Activated CD4-positive, alpha-beta T cell treated with anti-CD3 and anti-CD28 coated beads, Interleukin-10, Interleukin-2, amounts not matched to agents 100 ng/mL and 50 ng/mL, durations not matched to agents 16 hours and 8 hours (primary cell): ENCODE measurements at regions not wholly inside any gene's neighbourhood (a gene's known extent, or its start where the extent isn't known, plus 50 kb on each side); places are given as distances from the start of the nearest gene placed in this dataset.
"Not testable (repeated sequence)": the region's sequence is repeated elsewhere in the genome, so short reads cannot be mapped to it uniquely, and the experiment has no call there.

Experiments
- DNase-seq: peaks from one replicate; pipeline ENCODE4 v3.0.0-alpha.2; 2020

- DNase-seq, result no peak
Measured at GRCh38 chr2:156955701-156956100, 301.8 kb upstream of the GALNT5 start.

DNA sequence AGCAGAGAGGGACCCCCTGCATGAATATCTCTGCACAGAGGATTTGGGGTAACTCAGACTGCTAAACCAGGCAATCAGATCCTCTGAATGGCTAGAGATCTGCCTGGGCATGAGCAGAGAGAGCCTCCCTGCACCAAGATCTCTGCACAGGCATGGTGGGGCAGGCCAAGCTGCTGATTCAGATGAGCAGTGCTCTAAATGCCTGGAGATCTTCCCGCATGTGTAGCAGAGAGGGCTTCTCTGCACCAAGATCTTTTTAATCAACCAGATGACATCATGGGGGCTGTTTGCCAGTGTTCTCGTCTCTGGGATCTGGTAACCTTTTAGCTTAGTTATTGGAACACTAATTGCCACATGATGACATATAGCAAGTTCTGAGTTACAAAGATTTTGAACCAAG is 301.3 kb upstream of the GALNT5 start:
- DNase-seq, result no peak

DNA sequence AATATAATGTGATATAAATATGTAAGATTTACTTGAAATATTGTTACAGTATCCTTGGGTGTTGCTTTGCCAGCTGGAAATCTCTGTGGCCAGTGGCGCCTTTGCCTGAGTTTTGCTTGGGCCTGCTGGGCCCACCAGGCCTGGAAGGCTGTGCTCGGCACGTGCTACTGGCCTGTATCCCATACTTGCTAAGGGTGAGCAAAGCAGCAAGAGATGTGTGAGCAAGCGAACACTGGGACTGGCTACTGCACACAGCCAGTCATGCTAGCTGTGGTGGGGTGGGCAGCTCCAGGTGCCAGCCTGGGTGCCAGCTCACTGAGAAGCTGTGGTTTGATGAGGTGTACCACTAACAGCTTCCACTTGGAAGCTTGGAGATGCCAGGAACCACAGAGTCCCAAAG is 299.1 kb upstream of the GALNT5 start:
- no peak for DNase-seq

DNA sequence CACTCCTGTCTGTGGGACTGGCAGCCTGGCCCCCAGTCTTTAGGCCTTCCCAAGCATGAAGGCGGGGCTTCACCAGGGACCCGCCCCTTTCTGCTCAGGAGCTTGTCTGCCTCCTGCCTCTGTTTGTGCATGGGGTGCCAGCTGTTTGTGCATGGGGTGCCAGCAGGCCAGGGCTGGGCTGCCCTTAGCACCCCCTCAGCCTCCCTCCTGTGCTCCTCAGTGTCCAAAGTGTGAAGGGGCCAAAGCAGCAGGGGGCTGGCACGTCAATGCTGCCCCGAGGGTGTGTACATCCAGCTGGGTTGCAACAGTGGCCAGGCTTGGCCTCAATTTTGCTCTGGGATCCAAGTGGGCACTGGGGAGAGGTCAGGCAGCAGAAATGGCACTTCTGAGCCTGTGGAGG is 298.0 kb upstream of the GALNT5 start:
- no peak for DNase-seq

GRCh38 chr2:156982615-156983014 is 274.9 kb upstream of the GALNT5 start:
- no peak for DNase-seq

DNA sequence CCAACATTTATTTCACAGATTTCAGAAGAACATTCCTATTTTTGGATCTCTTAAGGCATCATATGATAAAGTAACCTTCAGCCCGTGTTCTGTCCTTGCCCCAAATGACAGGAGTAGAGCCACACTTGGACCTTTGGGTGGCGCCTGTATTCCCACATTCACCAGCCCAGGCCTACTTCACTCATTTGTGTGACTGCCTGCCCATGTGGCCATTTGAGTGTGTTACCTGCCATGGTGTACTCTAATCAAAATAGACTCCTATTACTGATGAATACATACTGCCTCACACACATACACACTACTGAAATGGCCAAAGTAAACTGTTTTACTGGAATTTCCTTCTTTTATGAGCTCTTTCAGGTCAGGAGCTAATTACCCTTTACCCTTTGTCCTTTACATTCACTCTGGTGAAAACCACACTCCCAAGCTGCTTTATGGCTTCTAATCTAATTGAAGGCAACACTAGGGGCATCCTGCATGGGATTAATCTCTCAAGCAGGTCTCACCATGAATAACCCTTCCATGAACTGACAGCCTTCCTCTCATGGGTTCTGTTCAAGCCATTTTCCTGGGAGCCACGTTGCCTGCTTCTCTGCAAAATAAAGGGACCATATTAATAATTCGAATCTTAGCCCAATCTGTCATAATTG is 271.0 kb upstream of the GALNT5 start:
- DNase-seq, result no peak

DNA sequence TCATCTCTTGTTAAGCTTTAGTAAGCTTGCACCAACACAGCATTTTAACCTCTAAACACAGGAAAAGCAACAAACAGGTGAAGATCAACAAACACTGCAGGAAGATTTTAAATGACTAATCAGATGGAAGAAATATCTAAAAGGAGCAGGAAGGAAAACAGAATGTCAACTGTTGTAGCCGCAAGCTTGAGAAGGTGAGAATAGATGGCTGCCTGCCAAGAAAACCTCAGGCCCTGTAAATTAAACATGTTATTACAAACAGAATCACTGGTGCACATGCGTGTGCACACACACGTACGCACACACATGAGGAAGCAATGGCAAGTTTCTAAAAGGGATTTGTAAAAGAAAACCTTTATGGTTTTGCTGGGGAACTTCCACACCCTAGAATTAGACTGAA is 257.8 kb upstream of the GALNT5 start:
- no peak for DNase-seq

DNA sequence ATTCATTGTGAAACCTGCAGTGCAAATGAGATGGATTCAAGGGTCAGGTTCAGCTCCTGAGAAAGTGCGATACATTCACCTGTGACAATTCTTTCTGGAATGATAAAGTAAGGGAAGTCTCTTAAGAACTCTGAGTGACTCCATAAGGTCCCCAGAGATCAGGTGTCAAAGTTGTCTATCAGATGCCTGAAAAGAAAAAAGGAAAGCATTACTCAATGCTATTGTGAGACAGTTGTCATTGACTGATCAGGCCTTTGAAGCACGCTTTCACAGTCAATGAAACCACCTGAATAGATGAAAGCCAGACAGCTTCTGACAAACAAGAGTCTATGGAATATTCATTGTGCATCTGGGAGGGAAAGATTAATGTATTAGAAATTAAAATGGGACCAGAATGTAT is 252.7 kb upstream of the GALNT5 start:
- no peak for DNase-seq

GRCh38 chr2:157015015-157015575 is 242.4 kb upstream of the GALNT5 start:
- DNase-seq, result no peak

DNA sequence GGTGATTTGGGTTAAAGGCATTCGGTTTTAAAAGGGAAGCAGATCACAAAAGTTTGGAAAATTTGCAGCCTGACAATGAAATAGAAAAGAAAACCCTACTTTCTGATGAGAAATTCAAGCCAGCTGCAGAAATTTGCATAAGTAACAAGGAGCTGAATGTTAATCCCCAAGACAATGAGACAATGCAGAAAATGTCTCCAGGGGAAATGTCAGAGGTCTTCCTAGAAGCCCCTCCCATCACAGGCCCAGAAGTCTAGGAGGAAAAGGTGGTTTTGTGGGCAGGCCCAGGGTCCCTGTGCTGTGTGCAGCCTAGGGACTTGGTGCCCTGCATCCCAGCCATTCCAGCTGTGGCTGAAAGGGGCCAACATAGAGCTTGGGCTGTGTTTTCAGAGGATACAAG is 234.2 kb upstream of the GALNT5 start:
- DNase-seq, result not testable (repeated sequence)

DNA sequence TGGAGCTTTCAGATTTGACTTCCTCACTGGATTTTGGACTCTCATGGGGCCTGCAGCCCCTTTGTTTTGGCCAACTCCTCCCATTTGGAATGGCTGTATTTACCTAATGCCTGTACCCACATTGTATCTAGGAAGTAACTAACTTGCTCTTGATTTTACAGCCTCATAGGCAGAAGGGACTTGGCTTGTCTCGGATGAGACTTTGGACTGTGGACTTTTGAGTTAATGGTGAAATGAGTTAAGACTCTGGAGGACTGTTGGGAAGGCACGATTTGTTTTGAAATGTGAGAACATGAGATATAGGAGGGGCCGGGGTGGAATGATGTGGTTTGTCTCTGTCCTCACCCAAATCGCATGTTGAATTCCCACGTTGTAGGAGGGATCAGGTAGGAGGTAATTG is 233.4 kb upstream of the GALNT5 start:
- DNase-seq, result no peak

DNA sequence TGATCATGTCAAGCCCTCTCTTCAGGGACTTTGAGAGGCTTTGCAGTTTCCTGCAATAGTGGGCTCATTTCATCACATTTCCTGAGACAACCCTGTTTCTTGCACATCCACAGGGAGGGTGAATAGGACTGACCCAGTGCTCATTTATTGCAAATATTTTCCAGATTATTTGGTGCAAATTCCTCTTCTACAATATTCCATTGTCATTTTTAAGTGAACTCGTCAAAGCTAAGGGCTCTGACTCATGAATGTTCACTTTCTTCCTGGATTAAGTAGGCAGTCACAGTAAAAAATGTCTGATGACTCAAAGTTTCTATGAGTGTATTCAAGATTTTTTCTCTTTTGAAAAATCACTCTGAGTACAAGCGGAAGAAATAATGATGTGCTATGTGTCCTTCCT is 225.5 kb upstream of the GALNT5 start:
- DNase-seq, result no peak

DNA sequence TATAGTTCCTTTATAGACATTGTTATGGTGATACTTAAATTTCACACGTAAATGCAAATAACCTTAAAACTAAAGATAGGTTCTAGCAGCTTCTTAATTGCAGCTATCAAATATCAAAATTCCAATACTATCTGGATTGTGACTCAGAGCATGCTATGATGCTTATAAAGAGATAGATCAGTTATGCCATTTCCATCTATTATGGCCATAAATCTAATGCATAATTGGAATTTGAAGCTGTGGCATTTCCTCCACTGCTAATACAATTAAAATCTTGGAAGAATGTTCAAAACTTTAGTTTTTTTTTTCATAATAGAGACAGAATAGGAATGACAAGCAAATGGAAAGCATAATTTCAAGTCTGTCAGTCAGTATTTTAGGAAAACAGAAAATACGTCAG is 220.8 kb upstream of the GALNT5 start:
- no peak for DNase-seq

GRCh38 chr2:157043786-157044185 is 213.7 kb upstream of the GALNT5 start:
- no peak for DNase-seq

GRCh38 chr2:157046396-157046795 is 211.1 kb upstream of the GALNT5 start:
- no peak for DNase-seq

DNA sequence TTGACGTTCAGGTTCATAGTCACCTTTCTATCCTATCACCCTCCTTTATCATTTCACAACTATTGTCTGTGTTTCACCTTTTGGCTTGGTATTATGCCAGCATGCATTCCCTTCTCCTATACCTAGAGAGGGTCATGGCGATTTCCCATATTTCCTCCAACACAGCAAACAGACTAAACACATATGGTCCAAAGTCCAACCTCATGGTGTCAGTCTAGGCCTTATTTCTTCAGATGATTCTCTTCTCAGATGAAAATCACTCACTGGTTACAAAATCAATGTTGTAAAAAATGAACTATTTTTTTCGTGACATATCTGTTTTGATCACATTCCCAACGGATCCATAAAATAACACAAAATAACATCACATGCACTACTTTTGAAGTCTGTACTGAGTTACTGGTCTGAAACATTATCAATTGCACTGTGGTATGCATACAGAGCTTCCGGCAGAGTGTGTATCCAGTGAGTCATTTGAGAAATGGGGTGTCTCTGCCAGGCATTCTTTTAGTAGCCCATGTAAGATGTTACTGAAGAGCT is 204.8 kb upstream of the GALNT5 start:
- no peak for DNase-seq

DNA sequence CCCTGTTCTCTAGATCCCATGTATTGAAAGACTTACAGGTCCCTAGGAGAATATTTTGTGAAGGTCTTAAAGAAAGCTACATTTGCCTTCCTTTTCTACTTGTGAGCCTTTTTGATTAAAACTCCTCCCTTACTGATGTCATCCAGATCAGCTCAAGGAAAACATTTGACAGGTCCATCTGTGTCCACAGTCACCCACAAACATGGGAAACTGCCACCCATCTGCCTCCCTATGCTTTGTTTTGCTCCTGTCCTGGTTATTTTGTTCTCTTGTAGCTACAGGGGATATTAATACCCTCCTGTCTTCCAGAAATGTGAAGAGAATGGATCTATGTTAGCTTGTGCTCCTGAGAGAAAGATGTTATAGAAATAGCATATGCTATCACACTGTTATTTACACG is 203.6 kb upstream of the GALNT5 start:
- DNase-seq, result no peak

DNA sequence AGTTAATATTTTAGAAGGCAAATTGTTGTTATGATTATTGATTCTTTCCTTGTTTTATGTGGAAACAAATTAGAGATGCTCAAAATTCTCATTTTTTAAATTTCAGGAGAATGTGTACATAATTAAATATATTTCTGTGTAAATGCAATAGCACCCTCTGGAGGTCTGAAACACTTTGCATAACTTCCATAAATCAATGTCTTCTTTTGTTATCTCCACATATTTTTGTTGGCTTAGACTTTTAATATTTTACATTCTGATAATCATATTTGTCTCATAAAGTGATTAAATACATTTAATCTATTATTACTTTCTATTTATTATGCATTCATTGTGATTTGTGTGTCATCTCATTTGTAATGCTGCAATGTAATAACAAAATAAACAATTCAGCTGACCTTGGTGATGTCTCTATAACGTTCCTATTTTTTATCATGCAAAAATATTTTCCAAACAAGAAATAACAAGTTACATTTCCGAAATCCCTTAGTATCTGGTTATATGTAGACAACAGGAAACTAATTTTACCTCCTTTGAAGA is 201.8 kb upstream of the GALNT5 start:
- DNase-seq, result no peak

DNA sequence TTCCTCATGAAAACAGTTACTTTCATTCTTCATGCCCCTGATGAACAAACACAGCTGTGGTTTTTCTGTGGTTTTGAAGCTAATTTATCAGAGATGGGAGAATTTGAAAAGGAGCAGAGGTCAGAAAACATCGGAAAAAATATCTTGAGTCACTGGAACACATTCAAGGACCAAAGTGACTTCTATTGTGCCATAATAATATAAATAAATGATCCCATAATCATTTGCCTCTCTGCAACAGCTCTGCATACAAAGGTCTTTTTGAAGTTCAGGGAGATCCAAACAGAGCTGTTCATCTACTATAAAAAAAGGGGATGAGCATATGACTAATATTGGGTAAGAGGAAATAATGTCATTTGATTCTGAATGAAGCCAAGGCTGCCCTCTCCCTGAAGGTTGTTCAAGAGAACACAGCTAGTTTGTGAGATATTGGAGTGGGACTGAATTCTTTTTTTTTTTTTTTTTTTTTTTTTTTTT is 201.3 kb upstream of the GALNT5 start:
- DNase-seq, result no peak

GRCh38 chr2:157058161-157058560 is 199.3 kb upstream of the GALNT5 start:
- no peak for DNase-seq

DNA sequence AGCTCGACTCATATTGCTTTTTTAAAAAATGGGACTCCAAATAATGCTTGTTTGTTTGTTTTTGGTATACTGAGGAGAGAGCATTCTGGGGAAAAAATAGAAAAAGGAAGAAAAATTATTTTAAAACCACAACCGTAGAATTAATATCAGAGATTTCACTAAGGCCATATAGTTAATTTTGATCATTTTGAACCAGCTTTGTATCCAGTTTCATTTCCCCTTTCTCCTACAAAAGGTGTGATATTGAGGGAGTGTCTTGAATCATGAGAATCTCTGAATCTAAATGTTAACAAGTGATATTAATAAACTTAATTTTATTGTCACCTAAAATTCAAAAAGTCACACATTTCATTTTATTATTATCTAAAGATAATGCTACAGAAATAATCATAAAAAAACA is 198.5 kb upstream of the GALNT5 start:
- DNase-seq, result no peak

DNA sequence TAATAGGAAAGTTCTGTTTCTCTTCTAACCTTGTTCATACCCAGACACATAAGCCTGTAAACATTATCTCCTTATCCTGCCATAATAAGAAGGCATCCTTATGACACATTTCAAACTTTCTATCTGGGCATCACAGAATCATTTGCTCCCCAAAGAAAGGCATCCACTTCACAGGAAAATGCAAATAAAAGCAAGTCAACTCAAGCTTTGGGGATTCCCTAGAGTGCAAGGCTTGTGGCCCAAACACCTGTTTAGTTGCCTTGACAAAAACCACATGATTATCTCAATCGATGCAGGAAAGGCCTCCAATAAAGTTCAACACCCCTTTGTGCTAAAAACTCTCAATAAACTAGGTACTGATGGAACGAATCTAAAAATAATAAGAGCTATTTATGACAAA is 195.7 kb upstream of the GALNT5 start:
- no peak for DNase-seq

- no peak for DNase-seq
Measured at GRCh38 chr2:157067562-157067961, 189.9 kb upstream of the GALNT5 start.

GRCh38 chr2:157068237-157068636 is 189.3 kb upstream of the GALNT5 start:
- DNase-seq, result no peak

DNA sequence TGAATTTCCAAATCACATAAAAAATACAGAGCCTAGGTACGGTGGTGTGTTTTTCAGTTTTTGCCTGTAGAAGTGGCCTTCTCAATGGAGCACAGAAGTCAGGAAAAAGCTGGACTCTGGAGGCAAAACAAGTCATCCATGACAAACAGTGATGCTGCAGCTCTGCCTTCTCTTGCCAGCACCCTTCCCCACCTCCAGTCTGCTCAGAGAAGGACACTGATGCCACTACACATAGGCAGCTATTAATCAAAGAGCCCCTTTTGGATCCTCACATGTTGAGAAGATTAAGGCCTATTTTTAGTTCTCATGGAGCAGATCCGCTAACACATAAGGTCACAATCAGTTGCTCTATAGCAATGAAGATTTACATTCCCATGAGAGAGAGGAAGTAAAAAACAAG is 181.6 kb upstream of the GALNT5 start:
- DNase-seq, result no peak
